ENCODE measurements at regions not wholly inside any gene's neighbourhood (a gene's known extent, or its start where the extent isn't known, plus 50 kb on each side); places are given as distances from the start of the nearest gene placed in this dataset.

- no peak for TF ChIP-seq CTCF (conservative IDR thresholded peaks at IDR 0.05)
- no peak overlapping the region for H2BK15ac ChIP-seq (ENCODE audit: low read depth, low read length)
- H3K56ac ChIP-seq (ENCODE audit: insufficient read length, low read depth, low read length): no peak overlapping the region
- H2BK12ac ChIP-seq (ENCODE audit: insufficient read length, low read depth, low read length): no peak overlapping the region
- no peak overlapping the region for H3K4ac ChIP-seq (ENCODE audit: low read depth, low read length)
- no peak overlapping the region for H4K5ac ChIP-seq (ENCODE audit: insufficient read length, low read depth, low read length)
- H2BK5ac ChIP-seq (ENCODE audit: insufficient read length, low read length): no peak overlapping the region
- H3K79me1 ChIP-seq (ENCODE audit: insufficient read depth, low read depth, low read length, poor library complexity, severe bottlenecking): no peaks in the 10 kb centered on the region
- H3K27me3 Mint-ChIP-seq (ENCODE audit: low read depth): no peaks in the 10 kb centered on the region
- H3K4me3 Mint-ChIP-seq: no peak overlapping the region
- no peak overlapping the region for H3K4me2 ChIP-seq (ENCODE audit: insufficient read depth, insufficient read length, low read length)
- H3T11ph ChIP-seq (ENCODE audit: low read length): no peak overlapping the region
- no peaks in the 10 kb centered on the region for H3K9me3 ChIP-seq (ENCODE audit: control insufficient read depth, low read depth, low read length)
- H3K23me2 ChIP-seq (ENCODE audit: insufficient read length, low read depth, low read length, poor library complexity, severe bottlenecking): no peaks in the 10 kb centered on the region
- H3K4me1 ChIP-seq (ENCODE audit: insufficient read depth, low read length): no peaks in the 10 kb centered on the region
- H3K27me3 ChIP-seq (ENCODE audit: insufficient read depth, low read length): no peaks in the 10 kb centered on the region
- H3K36me3 Mint-ChIP-seq (ENCODE audit: insufficient read depth in 1 of 3, low read depth in 3 of 3): no peaks in the 10 kb centered on the region
- no peak overlapping the region for H3K27ac ChIP-seq (ENCODE audit: insufficient read length, low read depth, low read length)
- H3K9me3 Mint-ChIP-seq: no peaks in the 10 kb centered on the region
- no peak overlapping the region for H4K8ac ChIP-seq (replicated peaks; ENCODE audit: insufficient read length, low read depth, low read length)
- no CpG with 5 or more reads among the region's 1 CpG for WGBS (ENCODE audit: extremely low coverage, insufficient read length, low lambda C conversion rate)
- no peak overlapping the region for H3K27ac Mint-ChIP-seq
- no peak overlapping the region for H3K23ac ChIP-seq (ENCODE audit: insufficient read length, low read depth, low read length)
- no peaks in the 10 kb centered on the region for H3K79me2 ChIP-seq (ENCODE audit: insufficient read depth, low read length)
- DNase-seq: no peak
- H2AK5ac ChIP-seq (ENCODE audit: insufficient read length, low read length): no peak overlapping the region
- H3K18ac ChIP-seq (ENCODE audit: insufficient read length, low read depth, low read length): no peak overlapping the region
- H3K4me1 Mint-ChIP-seq: peaks cover 2 to 6% of the 10 kb centered on the region in 2 experiments; a peak in 2 of 4 replicates
- no peak overlapping the region for H2AFZ ChIP-seq (ENCODE audit: low read length)
- no peak overlapping the region for H2BK120ac ChIP-seq (ENCODE audit: low read depth, low read length, poor library complexity, severe bottlenecking)
- H4K91ac ChIP-seq (ENCODE audit: insufficient read length, low read depth, low read length): no peak overlapping the region
- H2BK20ac ChIP-seq (ENCODE audit: low read depth, low read length, poor library complexity, severe bottlenecking): no peak overlapping the region
- H4K20me1 ChIP-seq (ENCODE audit: control insufficient read depth, insufficient read depth, insufficient read length): no peaks in the 10 kb centered on the region
- no peak overlapping the region for H3K14ac ChIP-seq (ENCODE audit: insufficient read depth, low read length)
- no peak overlapping the region for H3K9ac ChIP-seq (ENCODE audit: extremely low read depth, insufficient read length, low read length)
These were observed 227.3 kb downstream of the TINAG start for GRCh38 chr6:54535568-54535967.

Measured in H9 (cell line).